ENCODE measurements at regions not wholly inside any gene's neighbourhood (a gene's known extent, or its start where the extent isn't known, plus 50 kb on each side); places are given as distances from the start of the nearest gene placed in this dataset.

DNA sequence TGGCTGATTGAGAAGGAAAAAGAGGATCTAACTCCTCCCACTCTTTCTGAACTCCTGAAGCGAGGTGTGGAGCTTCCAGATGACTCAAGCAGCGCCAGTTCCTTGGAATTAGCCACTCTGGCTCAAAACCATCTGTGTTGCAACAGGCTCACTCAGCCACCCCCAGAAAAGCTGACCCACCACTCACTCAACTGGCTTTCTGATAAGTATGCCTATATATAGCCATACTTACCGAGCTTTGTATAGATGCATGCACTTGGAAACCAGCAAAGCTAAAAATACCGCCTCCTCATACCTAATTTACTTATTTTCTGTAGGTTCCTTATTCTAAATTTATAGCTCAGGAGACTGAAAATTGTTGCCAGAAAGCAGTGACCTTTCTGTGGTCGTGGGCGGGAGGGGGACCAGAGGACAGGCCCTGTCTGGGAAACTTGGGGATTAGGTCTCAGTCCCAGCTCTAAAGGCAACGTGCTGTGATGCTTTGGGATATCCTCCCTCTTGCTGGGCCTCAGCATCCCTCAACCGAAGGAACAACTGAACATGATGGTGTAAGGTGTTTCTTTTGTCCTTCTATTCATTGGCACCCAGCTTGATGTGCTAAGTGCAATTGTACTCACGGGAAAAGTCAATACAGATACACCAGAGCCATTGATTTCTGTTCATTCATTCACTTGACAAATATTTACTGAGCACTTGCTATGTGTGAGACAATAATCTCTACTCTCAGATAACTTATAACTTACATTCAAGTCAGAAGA is 65.7 kb downstream of the NENF start:
- Histone ChIP-seq H4K20me1 (ENCODE audit: low read length) (no peaks in the 10 kb centered on the region), H2AFZ (ENCODE audit: low read length) (no peak overlapping the region), H3K4me2 (ENCODE audit: low read length) (0 out of 2 replicates have a peak overlapping the region, but pooled peaks have one; percentile 6), H3K79me2 (ENCODE audit: low read length) (no peaks in the 10 kb centered on the region), H3K27me3 (ENCODE audit: low read length) (no peaks in the 10 kb centered on the region), H3F3A (ENCODE audit: low read length, unreplicated experiment) (no peaks in the 10 kb centered on the region), H3K9ac (ENCODE audit: low read length) (no peak overlapping the region), H3K9me3 (ENCODE audit: low read length) (no peaks in the 10 kb centered on the region), H3K9me2 (replicated peaks; ENCODE audit: low read length) (no peaks in the 10 kb centered on the region), H3K36me3 (ENCODE audit: low read depth, low read length) (no peaks in the 10 kb centered on the region), H3K4me3 (ENCODE audit: low read length) (no peak overlapping the region), H3K4me1 (ENCODE audit: insufficient read depth, low read length) (peaks cover 12% of the 10 kb centered on the region; the same call in 1 of the 2 replicates), H3K27ac (ENCODE audit: low read length) (0 out of 2 replicates have a peak overlapping the region, but pooled peaks have one; percentile 3)
- DNase-seq (peak; percentile 83), ATAC-seq (peak; percentile 59)
- ChIA-PET POLR2A (ENCODE audit: unreplicated experiment) (interaction anchor here (0.6 kb wide), 1 partner anchor 11 kb away, joined by 16 read pairs; no protein-coding TSS in a partner anchor), CTCF (no interaction called here)
- TF ChIP-seq EZH2 (IDR thresholded peaks at IDR 0.05; ENCODE audit: low read length, unreplicated experiment) (no peak), EZH2phosphoT487 (IDR thresholded peaks at IDR 0.05; ENCODE audit: borderline replicate concordance, low read length) (no peak)
- TF ChIP-seq, protein P1, sequence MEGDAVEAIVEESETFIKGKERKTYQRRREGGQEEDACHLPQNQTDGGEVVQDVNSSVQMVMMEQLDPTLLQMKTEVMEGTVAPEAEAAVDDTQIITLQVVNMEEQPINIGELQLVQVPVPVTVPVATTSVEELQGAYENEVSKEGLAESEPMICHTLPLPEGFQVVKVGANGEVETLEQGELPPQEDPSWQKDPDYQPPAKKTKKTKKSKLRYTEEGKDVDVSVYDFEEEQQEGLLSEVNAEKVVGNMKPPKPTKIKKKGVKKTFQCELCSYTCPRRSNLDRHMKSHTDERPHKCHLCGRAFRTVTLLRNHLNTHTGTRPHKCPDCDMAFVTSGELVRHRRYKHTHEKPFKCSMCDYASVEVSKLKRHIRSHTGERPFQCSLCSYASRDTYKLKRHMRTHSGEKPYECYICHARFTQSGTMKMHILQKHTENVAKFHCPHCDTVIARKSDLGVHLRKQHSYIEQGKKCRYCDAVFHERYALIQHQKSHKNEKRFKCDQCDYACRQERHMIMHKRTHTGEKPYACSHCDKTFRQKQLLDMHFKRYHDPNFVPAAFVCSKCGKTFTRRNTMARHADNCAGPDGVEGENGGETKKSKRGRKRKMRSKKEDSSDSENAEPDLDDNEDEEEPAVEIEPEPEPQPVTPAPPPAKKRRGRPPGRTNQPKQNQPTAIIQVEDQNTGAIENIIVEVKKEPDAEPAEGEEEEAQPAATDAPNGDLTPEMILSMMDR (conservative IDR thresholded peaks at IDR 0.05; ENCODE audit: low read depth, low read length), result no peak
- no TSS peak for BruUV-seq (replicated peaks)
- intact Hi-C loops (cut with micrococcal nuclease), result no loop called here

DNA sequence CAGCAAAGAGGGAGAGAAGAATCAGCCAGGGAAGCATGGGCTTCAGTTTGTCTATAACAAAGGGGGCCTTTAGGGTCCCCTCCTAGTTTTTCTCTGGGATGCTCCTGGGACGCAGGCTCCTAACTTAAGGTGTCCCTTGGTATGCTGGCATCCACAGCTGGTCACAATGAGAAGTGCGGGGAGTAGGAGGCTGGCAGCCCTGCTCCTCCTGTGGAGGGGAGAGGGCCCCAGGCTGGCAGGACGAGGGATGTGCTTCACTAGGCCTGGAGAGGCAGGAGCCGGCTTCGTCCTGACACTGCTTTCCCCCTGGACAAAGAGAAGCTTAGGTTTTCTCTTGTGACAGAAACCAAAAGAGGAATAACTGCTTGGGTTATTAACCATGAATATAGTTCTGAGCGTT is 67.6 kb downstream of the NENF start:
- ChIA-PET POLR2A (ENCODE audit: unreplicated experiment) (no interaction called here), CTCF (no interaction called here)
- Histone ChIP-seq H3K4me3 (ENCODE audit: low read length) (no peak overlapping the region), H3K27ac (ENCODE audit: low read length) (no peak overlapping the region), H3K9me2 (replicated peaks; ENCODE audit: low read length) (no peaks in the 10 kb centered on the region), H4K20me1 (ENCODE audit: low read length) (no peaks in the 10 kb centered on the region), H3K4me2 (ENCODE audit: low read length) (no peak overlapping the region), H3K4me1 (ENCODE audit: insufficient read depth, low read length) (peaks cover 12% of the 10 kb centered on the region; the same call in 1 of the 2 replicates), H3K36me3 (ENCODE audit: low read depth, low read length) (no peaks in the 10 kb centered on the region), H2AFZ (ENCODE audit: low read length) (no peak overlapping the region), H3K79me2 (ENCODE audit: low read length) (no peaks in the 10 kb centered on the region), H3K9ac (ENCODE audit: low read length) (no peak overlapping the region), H3F3A (ENCODE audit: low read length, unreplicated experiment) (no peaks in the 10 kb centered on the region), H3K9me3 (ENCODE audit: low read length) (no peaks in the 10 kb centered on the region), H3K27me3 (ENCODE audit: low read length) (no peaks in the 10 kb centered on the region)
- no peak for ATAC-seq
- intact Hi-C loops (cut with micrococcal nuclease), result no loop called here
- BruUV-seq (replicated peaks), result no TSS peak
- TF ChIP-seq EZH2phosphoT487 (IDR thresholded peaks at IDR 0.05; ENCODE audit: borderline replicate concordance, low read length), result no peak
- TF ChIP-seq, protein P1 (conservative IDR thresholded peaks at IDR 0.05; ENCODE audit: low read depth, low read length), result no peak
- TF ChIP-seq EZH2 (IDR thresholded peaks at IDR 0.05; ENCODE audit: low read length, unreplicated experiment), result no peak
- no peak for DNase-seq

DNA sequence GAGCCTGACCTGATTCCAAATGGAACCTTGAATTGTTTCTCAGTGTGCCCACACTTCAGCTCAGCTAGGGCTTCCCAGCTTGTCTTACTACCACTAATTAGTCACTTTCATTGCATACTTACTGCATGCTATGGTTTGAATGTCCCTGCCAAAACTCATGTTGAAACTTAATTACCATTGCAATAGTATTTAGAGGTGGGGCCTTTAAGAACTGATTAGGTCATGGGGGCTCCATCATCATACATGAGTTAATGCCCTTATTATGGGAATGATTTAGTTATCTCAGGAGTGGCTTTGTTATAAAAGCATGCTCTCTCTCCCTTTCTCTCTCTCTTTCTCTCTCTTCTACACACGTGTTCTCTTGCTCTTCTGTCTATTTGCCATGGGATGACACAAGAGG is 68.3 kb downstream of the NENF start:
- no peak overlapping the region for H3K4me3 ChIP-seq (ENCODE audit: low read length)
- H4K20me1 ChIP-seq (ENCODE audit: low read length), result no peaks in the 10 kb centered on the region
- ChIA-PET POLR2A (ENCODE audit: unreplicated experiment) (no interaction called here), CTCF (no interaction called here)
- H3K4me1 ChIP-seq (ENCODE audit: insufficient read depth, low read length), result peaks cover 12% of the 10 kb centered on the region; the same call in 1 of the 2 replicates
- BruUV-seq (replicated peaks), result no TSS peak
- intact Hi-C loops (cut with micrococcal nuclease), result no loop called here
- no peaks in the 10 kb centered on the region for H3K9me2 ChIP-seq (replicated peaks; ENCODE audit: low read length)
- H3K27ac ChIP-seq (ENCODE audit: low read length), result no peak overlapping the region
- no peaks in the 10 kb centered on the region for H3K9me3 ChIP-seq (ENCODE audit: low read length)
- no peaks in the 10 kb centered on the region for H3K79me2 ChIP-seq (ENCODE audit: low read length)
- TF ChIP-seq, protein P1 (conservative IDR thresholded peaks at IDR 0.05; ENCODE audit: low read depth, low read length), result no peak
- TF ChIP-seq EZH2 (IDR thresholded peaks at IDR 0.05; ENCODE audit: low read length, unreplicated experiment) (no peak), EZH2phosphoT487 (IDR thresholded peaks at IDR 0.05; ENCODE audit: borderline replicate concordance, low read length) (no peak)
- no peaks in the 10 kb centered on the region for H3K36me3 ChIP-seq (ENCODE audit: low read depth, low read length)
- DNase-seq (no peak), ATAC-seq (no peak)
- no peak overlapping the region for H3K4me2 ChIP-seq (ENCODE audit: low read length)
- no peak overlapping the region for H3K9ac ChIP-seq (ENCODE audit: low read length)
- H2AFZ ChIP-seq (ENCODE audit: low read length), result no peak overlapping the region
- H3F3A ChIP-seq (ENCODE audit: low read length, unreplicated experiment), result no peaks in the 10 kb centered on the region
- no peaks in the 10 kb centered on the region for H3K27me3 ChIP-seq (ENCODE audit: low read length)
